ENCODE measurements at regions not wholly inside any gene's neighbourhood (a gene's known extent, or its start where the extent isn't known, plus 50 kb on each side); places are given as distances from the start of the nearest gene placed in this dataset.

- no peak for DNase-seq (ENCODE audit: low spot score)
Observed at GRCh38 chr1:228849011-228849541, 113.8 kb downstream of the RHOU start.

GRCh38 chr1:228850141-228851100 is 115.1 kb downstream of the RHOU start:
- DNase-seq (ENCODE audit: low spot score), result no peak

DNA sequence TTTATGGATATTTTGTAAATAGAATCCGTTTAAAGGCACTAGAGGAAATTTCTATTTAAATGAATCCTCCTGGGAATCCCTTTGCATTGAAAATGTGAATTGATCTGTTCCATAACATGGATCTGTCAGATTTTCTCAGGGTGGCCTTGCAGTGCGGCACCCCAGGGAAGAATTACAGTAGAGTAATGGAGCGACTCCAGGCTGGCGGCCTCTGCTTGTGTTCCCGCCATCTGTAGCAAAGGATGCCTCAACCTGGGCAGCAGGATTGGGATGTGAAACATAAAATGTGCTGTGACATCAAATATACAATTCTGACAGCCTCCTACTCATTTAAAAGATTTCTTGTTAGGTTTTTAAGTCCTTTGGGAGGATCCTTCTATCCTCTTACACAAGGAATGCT is 115.9 kb downstream of the RHOU start:
- DNase-seq (ENCODE audit: low spot score), result no peak

DNA sequence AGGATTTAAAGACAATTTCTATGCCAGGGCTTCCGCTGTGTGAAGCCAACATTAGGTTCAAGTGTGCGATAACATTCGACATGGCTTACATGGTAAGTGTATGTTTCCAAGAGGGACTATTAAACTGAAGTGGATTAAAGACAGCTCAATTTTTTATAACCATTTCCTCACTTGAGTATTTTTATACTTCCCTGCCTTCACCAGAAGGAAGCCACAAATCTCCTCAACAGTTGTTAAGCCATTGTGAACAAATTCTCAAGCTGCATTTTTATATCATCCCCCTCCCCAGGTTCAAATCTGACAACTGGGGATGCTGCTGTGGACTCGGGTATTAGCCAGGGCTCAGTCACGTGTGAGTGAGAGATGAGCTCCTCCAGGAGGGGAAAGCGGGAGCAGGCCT is 116.3 kb downstream of the RHOU start:
- no peak for DNase-seq (ENCODE audit: low spot score)

DNA sequence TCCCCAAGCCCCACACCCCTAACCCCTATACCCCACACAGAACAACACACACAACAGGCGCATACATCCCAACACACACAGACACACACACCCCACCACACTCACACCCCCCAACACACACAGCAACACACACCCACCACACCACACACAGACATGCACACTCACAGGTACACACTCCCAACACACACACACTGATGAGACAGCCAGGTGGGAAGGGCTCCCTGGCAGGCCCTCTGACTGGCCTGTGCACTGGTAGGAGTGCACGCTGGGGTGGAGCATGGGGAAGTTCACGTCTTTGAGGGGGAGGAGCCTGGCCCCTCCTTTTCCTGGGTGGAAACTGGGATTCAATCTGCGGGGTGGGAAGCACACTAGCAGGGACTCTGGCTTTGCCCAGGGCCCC is 116.7 kb downstream of the RHOU start:
- DNase-seq (ENCODE audit: low spot score), result no peak

DNA sequence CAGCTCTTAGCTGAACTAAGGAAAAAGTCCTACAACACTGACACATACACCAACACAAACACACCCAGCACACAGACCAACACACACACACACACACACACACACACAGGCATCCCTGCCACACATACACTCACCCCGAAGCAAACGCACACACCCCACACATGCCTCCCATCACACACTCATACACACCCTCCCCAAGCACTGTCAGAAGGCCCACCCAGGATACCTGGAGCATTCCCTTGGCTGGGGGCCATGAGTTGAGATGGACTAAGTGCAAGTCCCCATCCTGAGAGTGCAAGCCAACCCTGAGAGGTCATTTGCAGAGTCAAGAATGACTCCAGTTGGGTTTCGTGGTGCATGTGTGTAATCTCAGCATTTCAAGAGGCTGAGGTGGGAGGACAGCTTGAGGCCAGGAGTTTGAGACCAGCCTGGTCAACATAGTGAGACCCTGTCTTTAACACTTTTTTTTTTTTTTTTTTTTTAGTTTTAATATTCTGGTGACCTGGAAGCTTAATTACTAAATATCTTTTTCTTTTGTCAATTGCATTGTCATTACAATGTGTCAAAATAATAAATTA is 117.3 kb downstream of the RHOU start:
- DNase-seq (ENCODE audit: low spot score), result no peak

DNA sequence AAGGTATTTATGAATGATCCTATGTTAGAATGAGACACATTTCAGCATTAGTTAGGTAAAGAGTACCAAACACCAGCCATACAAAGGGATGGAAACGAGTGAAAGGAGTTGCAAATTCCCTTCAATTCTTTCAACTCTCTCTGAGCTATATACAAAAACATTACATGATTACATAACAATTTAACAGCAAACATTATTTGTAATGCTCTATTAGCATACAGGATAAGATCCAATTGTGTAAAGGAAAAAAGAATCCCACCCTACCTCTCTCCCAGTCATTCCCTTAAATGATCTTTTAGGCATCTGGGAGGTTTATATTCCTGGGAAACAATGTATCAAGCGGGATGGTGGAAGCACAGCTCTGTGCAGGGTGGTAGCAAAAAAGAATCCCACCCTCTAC is 117.9 kb downstream of the RHOU start:
- DNase-seq (ENCODE audit: low spot score), result no peak

GRCh38 chr1:228853637-228854036 is 118.4 kb downstream of the RHOU start:
- DNase-seq (ENCODE audit: low spot score), result no peak

GRCh38 chr1:228854907-228855306 is 119.6 kb downstream of the RHOU start:
- no peak for DNase-seq (ENCODE audit: low spot score)

GRCh38 chr1:228857611-228858010 is 122.3 kb downstream of the RHOU start:
- no peak for DNase-seq (ENCODE audit: low spot score)

GRCh38 chr1:228860911-228861831 is 125.9 kb downstream of the RHOU start:
- DNase-seq (ENCODE audit: low spot score), result no peak

GRCh38 chr1:228861832-228862180 is 126.5 kb downstream of the RHOU start:
- no peak for DNase-seq (ENCODE audit: low spot score)

GRCh38 chr1:228862542-228863505 is 127.5 kb downstream of the RHOU start:
- DNase-seq (ENCODE audit: low spot score), result no peak

- DNase-seq (ENCODE audit: low spot score), result no peak
Observed at GRCh38 chr1:228863776-228864175, 128.5 kb downstream of the RHOU start.

DNA sequence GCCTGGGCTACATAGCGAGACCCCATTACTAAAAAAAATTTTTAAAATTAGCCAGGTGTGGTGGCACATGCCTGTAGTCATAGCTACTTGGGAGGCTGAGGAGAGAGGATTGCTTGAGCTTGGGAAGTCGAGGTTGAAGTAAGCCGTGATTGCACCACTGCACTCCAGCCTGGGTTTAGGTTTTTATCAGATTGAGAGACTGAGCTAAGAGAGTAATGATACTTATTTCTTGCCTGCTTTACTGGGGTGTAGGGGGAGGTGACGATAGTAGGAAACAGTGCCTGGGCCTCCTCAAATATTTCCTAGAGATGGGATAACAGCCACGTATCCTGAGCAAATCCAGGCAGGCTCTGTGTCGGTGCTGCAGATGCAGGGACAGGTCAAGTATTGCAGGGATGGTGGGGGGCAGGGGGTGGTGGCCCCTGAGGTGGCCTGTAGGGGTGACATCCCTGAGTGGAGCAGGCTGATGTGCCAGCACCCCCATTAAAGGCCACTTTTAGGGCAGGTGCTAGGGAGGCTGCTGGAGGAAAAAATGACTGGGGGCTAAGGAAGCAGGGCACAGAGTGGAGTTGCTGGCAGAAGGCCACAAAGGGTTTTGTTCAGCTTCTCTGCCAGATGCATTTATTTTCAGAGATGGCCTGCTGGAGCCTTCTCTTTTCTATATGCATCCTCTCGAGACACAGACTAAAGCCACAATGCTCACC is 130.5 kb downstream of the RHOU start:
- no peak for DNase-seq (ENCODE audit: low spot score)

- DNase-seq (ENCODE audit: low spot score), result no peak
Observed at GRCh38 chr1:228866468-228866867, 131.2 kb downstream of the RHOU start.

GRCh38 chr1:228867108-228867950 is 132.1 kb downstream of the RHOU start:
- DNase-seq (ENCODE audit: low spot score), result no peak

DNA sequence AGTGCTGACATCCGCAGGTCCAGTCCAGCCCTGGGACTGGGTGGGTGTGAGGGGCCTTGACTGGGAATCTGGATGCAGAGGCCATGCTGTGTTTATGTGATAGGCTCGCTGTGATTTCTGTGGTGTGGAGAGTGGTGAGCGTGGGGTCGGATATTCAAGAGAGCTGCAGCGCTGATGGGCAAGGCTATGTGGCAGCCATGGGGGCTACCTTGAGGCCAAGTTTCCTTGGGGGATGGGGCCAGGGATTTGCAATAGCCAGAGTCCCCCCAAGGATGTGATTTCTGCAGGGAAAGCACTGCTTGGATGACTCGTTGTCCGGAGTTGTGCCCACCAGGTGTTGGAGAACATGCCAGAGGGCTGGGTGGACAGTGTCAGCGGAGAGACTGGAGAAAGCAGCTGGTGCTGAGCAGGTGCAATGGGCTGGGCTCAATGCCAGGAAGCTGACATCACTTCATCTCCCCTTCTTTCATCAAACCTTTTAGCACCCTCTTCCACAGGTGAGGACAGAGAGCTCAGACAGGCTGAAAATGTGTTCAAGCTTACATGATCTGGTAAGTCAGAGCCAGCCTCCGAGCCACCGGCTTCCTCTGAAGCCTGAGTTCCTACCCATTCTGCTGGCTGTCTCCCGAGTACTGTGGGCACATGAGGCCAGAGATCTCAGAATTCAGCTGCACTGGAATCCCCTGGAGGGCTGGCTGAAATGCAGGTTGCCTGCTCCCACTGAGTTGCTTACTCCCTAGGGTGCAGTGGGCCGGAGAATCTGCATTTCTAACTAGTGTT is 132.9 kb downstream of the RHOU start:
- no peak for DNase-seq (ENCODE audit: low spot score)

GRCh38 chr1:228868731-228869024 is 133.4 kb downstream of the RHOU start:
- no peak for DNase-seq (ENCODE audit: low spot score)

All from iPS-NIHi11 (cell line).